ENCODE measurements at regions not wholly inside any gene's neighbourhood (a gene's known extent, or its start where the extent isn't known, plus 50 kb on each side); places are given as distances from the start of the nearest gene placed in this dataset.

DNA sequence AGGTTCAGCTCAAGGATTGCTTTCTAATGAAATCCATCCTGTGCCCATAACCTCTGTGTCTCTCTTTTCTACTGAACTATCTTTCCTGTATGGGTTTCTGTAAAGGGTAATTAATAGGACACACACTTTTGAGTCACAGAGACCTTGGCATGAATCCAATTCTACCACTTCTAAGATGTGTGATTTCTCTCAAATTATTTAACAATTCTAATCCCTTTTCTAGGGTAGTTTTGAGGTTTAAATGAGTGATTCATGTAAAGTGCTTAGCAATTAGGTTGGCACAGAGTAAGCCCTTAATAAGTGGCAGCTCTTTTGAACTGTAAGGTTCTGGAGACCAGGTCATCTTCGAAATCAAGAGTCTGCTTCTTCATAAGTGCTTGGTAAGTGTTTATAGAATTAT is 202.7 kb downstream of the RASSF9 start:
- no peak for TF ChIP-seq POLR2A (IDR thresholded peaks at IDR 0.05)
- TF ChIP-seq, protein P1, sequence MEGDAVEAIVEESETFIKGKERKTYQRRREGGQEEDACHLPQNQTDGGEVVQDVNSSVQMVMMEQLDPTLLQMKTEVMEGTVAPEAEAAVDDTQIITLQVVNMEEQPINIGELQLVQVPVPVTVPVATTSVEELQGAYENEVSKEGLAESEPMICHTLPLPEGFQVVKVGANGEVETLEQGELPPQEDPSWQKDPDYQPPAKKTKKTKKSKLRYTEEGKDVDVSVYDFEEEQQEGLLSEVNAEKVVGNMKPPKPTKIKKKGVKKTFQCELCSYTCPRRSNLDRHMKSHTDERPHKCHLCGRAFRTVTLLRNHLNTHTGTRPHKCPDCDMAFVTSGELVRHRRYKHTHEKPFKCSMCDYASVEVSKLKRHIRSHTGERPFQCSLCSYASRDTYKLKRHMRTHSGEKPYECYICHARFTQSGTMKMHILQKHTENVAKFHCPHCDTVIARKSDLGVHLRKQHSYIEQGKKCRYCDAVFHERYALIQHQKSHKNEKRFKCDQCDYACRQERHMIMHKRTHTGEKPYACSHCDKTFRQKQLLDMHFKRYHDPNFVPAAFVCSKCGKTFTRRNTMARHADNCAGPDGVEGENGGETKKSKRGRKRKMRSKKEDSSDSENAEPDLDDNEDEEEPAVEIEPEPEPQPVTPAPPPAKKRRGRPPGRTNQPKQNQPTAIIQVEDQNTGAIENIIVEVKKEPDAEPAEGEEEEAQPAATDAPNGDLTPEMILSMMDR (IDR thresholded peaks at IDR 0.05) = no peak

Data from suprapubic skin (tissue), 3 donors.